Activated B cell treated with CpG ODN at 0.5 μM for 24 hours (primary cell): ENCODE measurements at regions not wholly inside any gene's neighbourhood (a gene's known extent, or its start where the extent isn't known, plus 50 kb on each side); places are given as distances from the start of the nearest gene placed in this dataset.
"Not testable (repeated sequence)": the region's sequence is repeated elsewhere in the genome, so short reads cannot be mapped to it uniquely, and the experiment has no call there.

Experiments
- ATAC-seq: fragments of 200-7000 bp; cut with Tn5 transposase; one replicate; pipeline ENCODE4 v1.10.0; 2021; ENCODE audit warnings: low read depth, mild to moderate bottlenecking, moderate library complexity
- CTCF ChIA-PET: fragments of 350-600 bp; sonication (Branson Sonifier 250); formaldehyde crosslinking; loops from one replicate; lab custom pipeline; 2021; ENCODE audit warnings: antibody characterized with exemption; lab: Charles Lee
- POLR2A ChIA-PET: fragments of 350-600 bp; sonication (Branson Sonifier 250); formaldehyde crosslinking; loops from one replicate; lab custom pipeline; 2021; ENCODE audit warnings: antibody characterized with exemption; lab: Charles Lee
- DNase-seq: peaks from one replicate; pipeline ENCODE4 v3.0.0; 2022
- H3K27ac Mint-ChIP-seq: one replicate; pipeline ENCODE4 v1.8.0; 2020; ENCODE audit warnings: mixed read lengths
- H3K27me3 Mint-ChIP-seq: one replicate; pipeline ENCODE4 v1.8.0; 2021; ENCODE audit warnings: mixed read lengths
- H3K36me3 Mint-ChIP-seq: one replicate; pipeline ENCODE4 v1.8.0; 2021; ENCODE audit warnings: low read depth, mixed read lengths
- H3K4me1 Mint-ChIP-seq: one replicate; pipeline ENCODE4 v1.8.0; 2021; ENCODE audit warnings: mixed read lengths
- H3K4me3 Mint-ChIP-seq: one replicate; pipeline ENCODE4 v1.8.0; 2020; ENCODE audit warnings: mild to moderate bottlenecking, mixed read lengths
- H3K9me3 Mint-ChIP-seq: one replicate; pipeline ENCODE4 v1.8.0; 2020; ENCODE audit warnings: mixed read lengths
- intact Hi-C: fragments of 100-400 bp; cut with micrococcal nuclease; formaldehyde crosslinking; loops from one replicate; pipeline ENCODE4 v1.15.1; 2024
- TF ChIP-seq, protein P1 (sequence below): fragments of 200-600 bp; IDR thresholded peaks from one replicate; pipeline ENCODE4 v1.8.0; 2022; ENCODE audit warnings: antibody characterized with exemption, mild to moderate bottlenecking

DNA sequence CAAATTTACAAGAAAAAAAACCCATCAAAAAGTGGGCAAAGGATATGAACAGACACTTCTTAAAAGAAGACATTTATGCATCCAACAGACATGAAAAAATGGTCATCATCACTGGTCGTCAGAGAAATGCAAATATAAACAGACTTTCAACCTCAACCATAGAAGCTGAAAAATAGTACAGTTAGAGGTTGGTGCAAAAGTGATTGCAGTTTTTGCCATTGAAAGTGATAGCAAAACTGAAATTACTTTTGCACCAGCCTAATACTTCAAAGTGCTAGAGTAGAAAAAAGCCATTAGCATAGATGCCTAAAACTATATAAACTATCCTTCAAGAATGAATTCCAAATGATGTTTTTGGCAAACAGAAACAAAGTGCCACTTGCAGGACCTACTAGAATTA lies 365.8 kb upstream of the DPYD start:
- ChIA-PET CTCF (no interaction called here), POLR2A (no interaction called here)
- DNase-seq: no peak
- H3K27ac Mint-ChIP-seq: no peak overlapping the region
- no peak for ATAC-seq
- H3K36me3 Mint-ChIP-seq: no peaks in the 10 kb centered on the region
- TF ChIP-seq, protein P1, sequence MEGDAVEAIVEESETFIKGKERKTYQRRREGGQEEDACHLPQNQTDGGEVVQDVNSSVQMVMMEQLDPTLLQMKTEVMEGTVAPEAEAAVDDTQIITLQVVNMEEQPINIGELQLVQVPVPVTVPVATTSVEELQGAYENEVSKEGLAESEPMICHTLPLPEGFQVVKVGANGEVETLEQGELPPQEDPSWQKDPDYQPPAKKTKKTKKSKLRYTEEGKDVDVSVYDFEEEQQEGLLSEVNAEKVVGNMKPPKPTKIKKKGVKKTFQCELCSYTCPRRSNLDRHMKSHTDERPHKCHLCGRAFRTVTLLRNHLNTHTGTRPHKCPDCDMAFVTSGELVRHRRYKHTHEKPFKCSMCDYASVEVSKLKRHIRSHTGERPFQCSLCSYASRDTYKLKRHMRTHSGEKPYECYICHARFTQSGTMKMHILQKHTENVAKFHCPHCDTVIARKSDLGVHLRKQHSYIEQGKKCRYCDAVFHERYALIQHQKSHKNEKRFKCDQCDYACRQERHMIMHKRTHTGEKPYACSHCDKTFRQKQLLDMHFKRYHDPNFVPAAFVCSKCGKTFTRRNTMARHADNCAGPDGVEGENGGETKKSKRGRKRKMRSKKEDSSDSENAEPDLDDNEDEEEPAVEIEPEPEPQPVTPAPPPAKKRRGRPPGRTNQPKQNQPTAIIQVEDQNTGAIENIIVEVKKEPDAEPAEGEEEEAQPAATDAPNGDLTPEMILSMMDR: no peak
- H3K4me1 Mint-ChIP-seq: no peaks in the 10 kb centered on the region
- no peaks in the 10 kb centered on the region for H3K9me3 Mint-ChIP-seq
- no peaks in the 10 kb centered on the region for H3K27me3 Mint-ChIP-seq
- H3K4me3 Mint-ChIP-seq: no peak overlapping the region
- intact Hi-C loops: no loop called here

DNA sequence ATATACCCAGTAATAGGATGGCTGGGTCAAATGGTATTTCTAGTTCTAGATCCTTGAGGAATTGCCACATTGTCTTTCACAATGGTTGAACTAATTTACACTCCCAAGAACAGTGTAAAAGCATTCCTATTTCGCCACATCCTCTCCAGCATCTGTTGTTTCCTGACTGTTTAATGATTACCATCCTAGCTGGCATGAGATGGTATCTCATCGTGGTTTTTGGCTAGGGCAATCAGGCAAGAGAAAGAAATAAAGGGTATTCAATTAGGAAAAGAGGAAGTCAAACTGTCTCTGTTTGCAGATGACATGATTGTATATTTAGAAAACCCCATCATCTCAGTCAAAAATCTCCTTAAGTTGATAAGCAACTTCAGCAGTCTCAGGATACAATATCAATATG lies 364.5 kb upstream of the DPYD start:
- H3K27me3 Mint-ChIP-seq, H3K4me3 Mint-ChIP-seq, H3K27ac Mint-ChIP-seq, H3K9me3 Mint-ChIP-seq, H3K4me1 Mint-ChIP-seq, DNase-seq, intact Hi-C loops, H3K36me3 Mint-ChIP-seq, POLR2A ChIA-PET, CTCF ChIA-PET, ATAC-seq: not testable (repeated sequence)

DNA sequence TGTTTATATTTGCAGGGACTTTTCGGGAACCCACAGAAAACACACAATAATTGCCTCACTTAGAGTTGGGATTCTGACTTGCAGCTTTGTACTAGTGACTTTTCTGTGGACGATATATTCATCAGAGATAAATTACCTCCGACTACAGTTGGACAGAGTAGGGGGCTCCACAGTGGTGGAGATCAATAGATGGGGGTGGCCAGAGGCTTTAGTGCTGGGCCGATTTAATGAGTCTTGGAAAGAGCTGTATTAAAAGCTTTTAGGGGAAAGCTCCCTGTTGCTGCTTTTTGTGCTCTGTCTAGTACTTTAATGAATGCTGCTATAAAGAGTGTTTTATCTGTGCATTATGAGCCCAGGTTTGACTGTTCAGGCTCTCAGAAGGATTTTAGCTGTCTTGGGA lies 359.2 kb upstream of the DPYD start:
- H3K4me1 Mint-ChIP-seq: no peaks in the 10 kb centered on the region
- intact Hi-C loops: no loop called here
- H3K36me3 Mint-ChIP-seq: no peaks in the 10 kb centered on the region
- no peaks in the 10 kb centered on the region for H3K9me3 Mint-ChIP-seq
- no peaks in the 10 kb centered on the region for H3K27me3 Mint-ChIP-seq
- H3K27ac Mint-ChIP-seq: no peak overlapping the region
- no peak overlapping the region for H3K4me3 Mint-ChIP-seq
- TF ChIP-seq, protein P1: no peak
- POLR2A ChIA-PET: no interaction called here
- CTCF ChIA-PET: no interaction called here
- DNase-seq (no peak), ATAC-seq (no peak)

DNA sequence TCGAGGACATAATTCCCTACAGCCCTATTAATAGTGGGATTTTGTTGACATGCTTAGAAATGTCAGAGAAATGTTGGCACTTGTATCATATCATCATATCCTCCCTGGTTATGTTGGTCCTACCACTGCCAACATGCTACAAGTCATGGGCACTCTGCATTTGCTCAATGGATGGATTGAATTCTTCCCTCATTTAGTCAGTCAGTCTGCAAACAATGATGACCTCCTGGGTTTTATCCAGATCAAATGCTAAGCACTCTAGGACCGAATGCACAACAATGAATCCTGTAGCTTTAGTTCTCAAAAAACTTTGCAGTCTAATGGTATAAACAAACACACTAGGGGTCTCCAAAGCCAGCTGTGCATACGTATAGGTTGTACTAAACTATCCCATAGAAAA lies 357.2 kb upstream of the DPYD start:
- no peaks in the 10 kb centered on the region for H3K36me3 Mint-ChIP-seq
- ChIA-PET POLR2A (no interaction called here), CTCF (no interaction called here)
- H3K27me3 Mint-ChIP-seq: no peaks in the 10 kb centered on the region
- H3K4me3 Mint-ChIP-seq: no peak overlapping the region
- TF ChIP-seq, protein P1: no peak
- H3K4me1 Mint-ChIP-seq: no peaks in the 10 kb centered on the region
- DNase-seq (no peak), ATAC-seq (no peak)
- H3K27ac Mint-ChIP-seq: no peak overlapping the region
- intact Hi-C loops: no loop called here
- H3K9me3 Mint-ChIP-seq: no peaks in the 10 kb centered on the region

DNA sequence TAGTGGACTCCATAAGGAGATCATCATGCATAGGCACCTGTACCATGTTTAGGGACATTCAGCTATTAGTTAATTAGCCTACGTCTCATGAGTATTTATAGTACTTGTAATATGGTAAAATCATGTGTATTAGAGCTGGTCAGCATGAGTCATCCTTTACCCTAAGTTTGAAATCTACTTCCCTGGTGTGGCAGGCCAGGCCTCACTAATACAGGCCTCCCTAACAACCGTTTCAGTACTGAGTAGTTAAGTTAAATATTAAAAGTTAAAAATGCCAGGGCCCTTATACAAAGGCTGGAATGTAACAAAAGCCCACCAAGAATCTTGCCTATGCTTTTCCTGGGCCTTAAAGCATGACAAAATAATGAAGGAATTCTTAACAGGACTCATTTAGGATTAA lies 356.3 kb upstream of the DPYD start:
- TF ChIP-seq, protein P1: no peak
- Mint-ChIP-seq H3K36me3 (no peaks in the 10 kb centered on the region), H3K9me3 (peaks cover 4% of the 10 kb centered on the region), H3K27ac (no peak overlapping the region), H3K4me3 (no peak overlapping the region), H3K4me1 (no peaks in the 10 kb centered on the region), H3K27me3 (no peaks in the 10 kb centered on the region)
- DNase-seq (no peak), ATAC-seq (no peak)
- POLR2A ChIA-PET: no interaction called here
- CTCF ChIA-PET: no interaction called here
- intact Hi-C loops: no loop called here

DNA sequence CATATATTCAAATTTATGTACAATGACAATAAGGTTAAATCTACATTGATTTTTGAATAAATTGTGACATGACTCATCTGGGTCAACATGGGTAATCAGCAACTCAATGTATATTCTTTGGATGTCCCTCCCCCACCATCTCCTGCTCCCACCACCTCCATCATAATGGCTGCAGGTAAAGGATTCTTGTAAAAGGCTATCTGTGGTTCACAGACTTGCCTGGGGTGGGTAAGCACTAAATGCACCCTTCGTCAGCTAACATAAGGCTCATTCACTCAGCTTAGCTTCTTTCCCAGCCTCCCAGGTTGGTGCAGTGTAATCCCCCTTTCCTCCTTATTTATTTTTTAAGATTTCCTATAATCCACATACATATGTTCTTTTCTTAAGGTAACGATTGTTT lies 355.7 kb upstream of the DPYD start:
- no peak for DNase-seq
- intact Hi-C loops: no loop called here
- H3K36me3 Mint-ChIP-seq: no peaks in the 10 kb centered on the region
- TF ChIP-seq, protein P1: no peak
- H3K27ac Mint-ChIP-seq: no peak overlapping the region
- no peak overlapping the region for H3K4me3 Mint-ChIP-seq
- ChIA-PET POLR2A (no interaction called here), CTCF (no interaction called here)
- ATAC-seq: no peak
- H3K27me3 Mint-ChIP-seq: no peaks in the 10 kb centered on the region
- peaks cover 4% of the 10 kb centered on the region for H3K9me3 Mint-ChIP-seq
- no peaks in the 10 kb centered on the region for H3K4me1 Mint-ChIP-seq
